GM12878 (cell line): ENCODE measurements at regions not wholly inside any gene's neighbourhood (a gene's known extent, or its start where the extent isn't known, plus 50 kb on each side); places are given as distances from the start of the nearest gene placed in this dataset.

Source experiments
- MTA2 ChIP-seq: fragments of 450-650 bp; IDR thresholded peaks from 2 replicates; pipeline ENCODE4 v1.6.1; 2016; ENCODE audit warnings: low read depth, mild to moderate bottlenecking, moderate library complexity
- NBN ChIP-seq: fragments of 450-650 bp; IDR thresholded peaks from 2 replicates; pipeline ENCODE4 v1.6.1; 2016
- NFYA ChIP-seq: IDR thresholded peaks from 2 replicates; pipeline ENCODE4 v1.6.1; 2011; ENCODE audit warnings: low read depth, mild to moderate bottlenecking, low read length, improper control_type of control experiment, borderline replicate concordance
- PAX8 ChIP-seq: fragments of 450-650 bp; IDR thresholded peaks from 2 replicates; pipeline ENCODE4 v1.6.1; 2017; ENCODE audit warnings: mild to moderate bottlenecking, moderate library complexity
- RELB ChIP-seq: fragments of 450-650 bp; IDR thresholded peaks from 2 replicates; pipeline ENCODE4 v1.6.1; 2017; ENCODE audit warnings: low read depth, mild to moderate bottlenecking, moderate library complexity
- SMAD1 ChIP-seq: fragments of 450-650 bp; IDR thresholded peaks from 2 replicates; pipeline ENCODE4 v1.6.1; 2018; ENCODE audit warnings: mild to moderate bottlenecking, low read depth; ENCODE audit not compliant: partially characterized antibody
- SMAD5 ChIP-seq: IDR thresholded peaks from 2 replicates; pipeline ENCODE4 v1.6.1; 2016; ENCODE audit warnings: antibody characterized with exemption, low read depth
- TARDBP ChIP-seq: IDR thresholded peaks from 2 replicates; pipeline ENCODE4 v1.6.1; 2016; ENCODE audit warnings: borderline replicate concordance
- ZNF217 ChIP-seq: fragments of 450-650 bp; IDR thresholded peaks from 2 replicates; pipeline ENCODE4 v1.6.1; 2017; ENCODE audit warnings: antibody characterized with exemption, mild to moderate bottlenecking
- TF ChIP-seq, protein P1 (sequence below): fragments of 450-650 bp; IDR thresholded peaks from 2 replicates; pipeline ENCODE4 v1.6.1; 2017; ENCODE audit warnings: mild to moderate bottlenecking, moderate library complexity
- TF ChIP-seq, protein P2 (sequence below): IDR thresholded peaks from 2 replicates; pipeline ENCODE4 v1.6.1; 2011; ENCODE audit warnings: borderline replicate concordance, low read depth, mild to moderate bottlenecking, moderate library complexity, low read length; ENCODE audit not compliant: insufficient read depth, poor library complexity, severe bottlenecking
- TF ChIP-seq, protein P3 (sequence below): IDR thresholded peaks from 2 replicates; pipeline ENCODE4 v1.6.1; 2012; ENCODE audit warnings: low read depth, low read length, improper control_type of control experiment

DNA sequence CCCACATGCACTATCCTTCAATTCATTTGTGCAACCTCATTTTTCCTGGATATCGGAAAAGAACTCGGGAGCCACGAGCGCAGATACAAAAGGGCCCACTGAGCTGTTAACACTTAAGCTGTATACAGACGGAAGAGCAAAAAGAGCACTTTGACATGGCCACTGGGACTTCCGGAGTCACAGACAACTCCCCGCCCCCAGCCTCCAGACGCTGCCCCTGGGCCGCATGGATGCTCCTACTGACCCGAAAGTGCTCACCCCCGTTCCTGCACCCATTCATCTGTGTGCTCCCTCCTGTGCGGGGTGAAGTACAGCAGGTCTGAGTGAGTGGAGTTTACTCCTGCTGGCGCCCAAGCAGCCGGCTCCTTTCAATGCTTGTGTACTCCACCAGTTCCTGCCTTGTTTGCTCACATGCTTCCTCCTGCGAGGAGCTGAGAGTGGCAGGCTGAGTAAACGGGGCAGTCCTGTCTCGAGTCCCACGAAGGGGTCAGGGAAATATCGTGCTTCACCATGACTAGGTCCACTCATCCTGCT is 901.0 kb upstream of the CTNND2 start (continued):
- TF ChIP-seq, protein P1, sequence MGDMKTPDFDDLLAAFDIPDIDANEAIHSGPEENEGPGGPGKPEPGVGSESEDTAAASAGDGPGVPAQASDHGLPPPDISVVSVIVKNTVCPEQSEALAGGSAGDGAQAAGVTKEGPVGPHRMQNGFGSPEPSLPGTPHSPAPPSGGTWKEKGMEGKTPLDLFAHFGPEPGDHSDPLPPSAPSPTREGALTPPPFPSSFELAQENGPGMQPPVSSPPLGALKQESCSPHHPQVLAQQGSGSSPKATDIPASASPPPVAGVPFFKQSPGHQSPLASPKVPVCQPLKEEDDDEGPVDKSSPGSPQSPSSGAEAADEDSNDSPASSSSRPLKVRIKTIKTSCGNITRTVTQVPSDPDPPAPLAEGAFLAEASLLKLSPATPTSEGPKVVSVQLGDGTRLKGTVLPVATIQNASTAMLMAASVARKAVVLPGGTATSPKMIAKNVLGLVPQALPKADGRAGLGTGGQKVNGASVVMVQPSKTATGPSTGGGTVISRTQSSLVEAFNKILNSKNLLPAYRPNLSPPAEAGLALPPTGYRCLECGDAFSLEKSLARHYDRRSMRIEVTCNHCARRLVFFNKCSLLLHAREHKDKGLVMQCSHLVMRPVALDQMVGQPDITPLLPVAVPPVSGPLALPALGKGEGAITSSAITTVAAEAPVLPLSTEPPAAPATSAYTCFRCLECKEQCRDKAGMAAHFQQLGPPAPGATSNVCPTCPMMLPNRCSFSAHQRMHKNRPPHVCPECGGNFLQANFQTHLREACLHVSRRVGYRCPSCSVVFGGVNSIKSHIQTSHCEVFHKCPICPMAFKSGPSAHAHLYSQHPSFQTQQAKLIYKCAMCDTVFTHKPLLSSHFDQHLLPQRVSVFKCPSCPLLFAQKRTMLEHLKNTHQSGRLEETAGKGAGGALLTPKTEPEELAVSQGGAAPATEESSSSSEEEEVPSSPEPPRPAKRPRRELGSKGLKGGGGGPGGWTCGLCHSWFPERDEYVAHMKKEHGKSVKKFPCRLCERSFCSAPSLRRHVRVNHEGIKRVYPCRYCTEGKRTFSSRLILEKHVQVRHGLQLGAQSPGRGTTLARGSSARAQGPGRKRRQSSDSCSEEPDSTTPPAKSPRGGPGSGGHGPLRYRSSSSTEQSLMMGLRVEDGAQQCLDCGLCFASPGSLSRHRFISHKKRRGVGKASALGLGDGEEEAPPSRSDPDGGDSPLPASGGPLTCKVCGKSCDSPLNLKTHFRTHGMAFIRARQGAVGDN, result no peak
- TF ChIP-seq RELB (no peak), NFYA (no peak), TARDBP (no peak), NBN (no peak), SMAD5 (no peak), ZNF217 (no peak), PAX8 (no peak), SMAD1 (no peak), MTA2 (no peak)
- TF ChIP-seq, protein P2, sequence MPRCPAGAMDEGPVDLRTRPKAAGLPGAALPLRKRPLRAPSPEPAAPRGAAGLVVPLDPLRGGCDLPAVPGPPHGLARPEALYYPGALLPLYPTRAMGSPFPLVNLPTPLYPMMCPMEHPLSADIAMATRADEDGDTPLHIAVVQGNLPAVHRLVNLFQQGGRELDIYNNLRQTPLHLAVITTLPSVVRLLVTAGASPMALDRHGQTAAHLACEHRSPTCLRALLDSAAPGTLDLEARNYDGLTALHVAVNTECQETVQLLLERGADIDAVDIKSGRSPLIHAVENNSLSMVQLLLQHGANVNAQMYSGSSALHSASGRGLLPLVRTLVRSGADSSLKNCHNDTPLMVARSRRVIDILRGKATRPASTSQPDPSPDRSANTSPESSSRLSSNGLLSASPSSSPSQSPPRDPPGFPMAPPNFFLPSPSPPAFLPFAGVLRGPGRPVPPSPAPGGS, result no peak
- TF ChIP-seq, protein P3, sequence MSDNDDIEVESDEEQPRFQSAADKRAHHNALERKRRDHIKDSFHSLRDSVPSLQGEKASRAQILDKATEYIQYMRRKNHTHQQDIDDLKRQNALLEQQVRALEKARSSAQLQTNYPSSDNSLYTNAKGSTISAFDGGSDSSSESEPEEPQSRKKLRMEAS, result no peak
